Left hindlimb (tissue), 1 donor: ENCODE measurements at regions not wholly inside any gene's neighbourhood (a gene's known extent, or its start where the extent isn't known, plus 50 kb on each side); places are given as distances from the start of the nearest gene placed in this dataset.
A peak's percentile ranks its signal among the peaks of the same experiment; 100 is the strongest.
"Not testable (repeated sequence)": the region's sequence is repeated elsewhere in the genome, so short reads cannot be mapped to it uniquely, and the experiment has no call there.

Experiments
- DNase-seq: peaks from one replicate; pipeline ENCODE4 v3.0.0-alpha.2; 2018

GRCh38 chr21:31530897-31531705 lies 128.4 kb upstream of the SOD1 start:
- DNase-seq: peak; percentile 42

- DNase-seq: no peak
Measured at GRCh38 chr21:31530364-31530763, 129.1 kb upstream of the SOD1 start.

- no peak for DNase-seq
Measured at GRCh38 chr21:31529406-31529805, 130.1 kb upstream of the SOD1 start.

GRCh38 chr21:31526040-31526439 lies 133.5 kb upstream of the SOD1 start:
- no peak for DNase-seq

- DNase-seq: no peak
Measured at GRCh38 chr21:31524140-31524539, 135.4 kb upstream of the SOD1 start.

- DNase-seq: no peak
Measured at GRCh38 chr21:31521515-31521914, 138.0 kb upstream of the SOD1 start.

GRCh38 chr21:31520561-31521098 lies 138.9 kb upstream of the SOD1 start:
- no peak for DNase-seq

GRCh38 chr21:31518580-31518979 lies 140.9 kb upstream of the SOD1 start:
- DNase-seq: no peak

- DNase-seq: no peak
Measured at GRCh38 chr21:31517664-31518414, 141.7 kb upstream of the SOD1 start.

DNA sequence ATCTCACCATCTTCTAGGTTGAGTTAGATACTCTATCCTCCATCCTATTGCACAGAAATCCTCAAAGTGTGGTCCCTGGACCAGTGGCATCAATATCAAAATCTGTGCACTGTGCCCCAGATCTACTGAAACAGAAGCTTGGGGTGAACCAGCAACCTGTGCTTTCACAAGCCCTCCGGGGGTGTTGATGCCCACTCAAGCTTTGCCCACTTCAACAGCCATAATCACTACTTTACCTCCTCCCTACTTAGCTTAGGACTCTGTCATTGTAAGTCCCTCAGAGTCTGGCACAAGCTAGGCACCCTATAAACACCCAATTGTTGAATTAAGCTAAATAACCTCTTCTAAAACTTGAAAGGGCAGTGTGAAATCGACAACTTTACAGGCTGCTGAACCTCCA lies 144.2 kb upstream of the SOD1 start:
- DNase-seq: no peak

- DNase-seq: peak; percentile 54
Measured at GRCh38 chr21:31514598-31514997, 144.9 kb upstream of the SOD1 start.

DNA sequence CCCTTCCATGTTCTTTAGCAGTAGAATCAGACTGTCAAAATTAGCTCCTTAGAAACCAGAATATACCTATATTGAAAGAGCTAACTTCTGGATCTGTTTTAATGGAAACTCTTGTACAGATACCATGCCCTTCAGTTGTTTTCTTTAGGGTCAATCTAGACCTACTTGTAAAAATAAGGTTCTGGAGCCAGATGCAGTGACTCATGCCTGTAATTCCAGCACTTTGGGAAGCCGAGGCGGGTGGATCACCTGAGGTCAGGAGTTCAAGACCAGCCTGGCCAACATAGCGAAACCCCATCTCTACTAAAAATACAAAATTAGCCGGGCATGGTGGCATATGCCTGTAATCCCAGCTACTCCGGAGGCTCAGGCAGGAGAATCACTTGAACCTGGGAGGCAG lies 146.0 kb upstream of the SOD1 start:
- DNase-seq: not testable (repeated sequence)

DNA sequence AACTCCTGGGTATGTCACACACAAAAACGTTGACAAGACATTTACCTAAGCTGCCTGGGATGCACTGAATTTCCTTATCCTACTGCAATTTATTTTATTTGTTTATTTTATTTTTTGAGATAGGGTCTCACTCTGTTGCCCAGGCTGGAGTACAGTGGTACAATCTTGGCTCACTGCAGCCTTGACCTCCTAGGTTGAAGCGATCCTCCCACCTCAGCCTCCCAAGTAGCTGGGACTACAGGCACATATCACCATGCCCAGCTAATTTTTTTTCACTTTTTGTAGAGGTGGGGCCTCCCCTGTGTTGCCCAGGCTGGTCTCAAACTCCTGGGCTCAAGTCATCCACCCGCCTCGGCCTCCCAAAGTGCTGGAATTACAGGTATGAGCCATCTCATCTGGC lies 147.5 kb upstream of the SOD1 start:
- not testable (repeated sequence) for DNase-seq

DNA sequence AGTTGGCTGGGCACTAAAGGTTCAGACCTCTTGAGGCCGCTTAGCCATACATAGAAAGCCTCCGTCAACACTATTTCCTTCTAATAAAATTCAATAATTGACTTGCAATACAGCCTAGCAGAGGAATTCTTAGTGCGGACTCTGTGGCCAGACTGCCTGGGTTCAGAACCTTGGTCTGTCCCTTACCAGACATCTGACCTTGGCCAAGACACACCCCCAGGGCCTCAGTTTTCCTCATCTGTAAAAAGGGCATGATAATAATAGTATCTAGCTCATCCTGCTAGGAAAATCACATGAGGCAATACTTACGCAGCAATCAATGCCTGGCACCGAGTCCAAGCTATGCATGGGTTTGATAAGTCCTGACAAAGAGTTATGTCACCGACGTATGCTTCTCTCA lies 148.2 kb upstream of the SOD1 start:
- DNase-seq: no peak

GRCh38 chr21:31509194-31510017 lies 150.1 kb upstream of the SOD1 start:
- no peak for DNase-seq

- no peak for DNase-seq
Measured at GRCh38 chr21:31505975-31506374, 153.5 kb upstream of the SOD1 start.

GRCh38 chr21:31503939-31504338 lies 155.6 kb upstream of the SOD1 start:
- no peak for DNase-seq

- DNase-seq: no peak
Measured at GRCh38 chr21:31503467-31503866, 156.0 kb upstream of the SOD1 start.

DNA sequence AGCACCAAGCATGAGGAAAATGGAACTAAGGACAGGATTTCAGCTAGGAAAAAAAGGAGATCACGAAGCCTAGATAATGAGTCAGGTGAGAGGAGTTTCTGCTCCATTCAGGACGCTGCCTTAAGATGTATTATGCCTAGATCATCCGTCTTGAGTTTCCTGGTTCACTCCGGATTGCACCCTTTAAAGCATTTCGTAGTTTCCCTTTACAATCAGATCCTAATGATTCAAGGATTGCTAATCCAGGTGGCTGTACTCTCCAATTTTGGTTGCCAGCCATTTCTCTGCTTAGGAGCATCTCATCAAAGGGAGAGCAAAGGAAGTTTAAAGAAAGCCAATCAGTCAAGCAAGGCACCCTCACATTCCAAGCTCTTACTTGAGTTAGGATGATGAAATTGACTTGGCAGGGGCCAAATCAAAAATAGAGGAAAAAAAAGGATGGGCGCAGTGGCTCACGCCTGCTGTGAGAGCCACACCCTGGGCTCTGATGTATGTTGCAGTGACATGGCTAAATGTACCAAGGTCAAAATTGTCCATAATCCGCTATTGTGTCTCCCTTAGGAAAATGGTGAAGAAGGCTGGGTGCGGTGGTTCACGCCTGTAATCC lies 156.9 kb upstream of the SOD1 start:
- no peak for DNase-seq

GRCh38 chr21:31501926-31502325 lies 157.6 kb upstream of the SOD1 start:
- no peak for DNase-seq

DNA sequence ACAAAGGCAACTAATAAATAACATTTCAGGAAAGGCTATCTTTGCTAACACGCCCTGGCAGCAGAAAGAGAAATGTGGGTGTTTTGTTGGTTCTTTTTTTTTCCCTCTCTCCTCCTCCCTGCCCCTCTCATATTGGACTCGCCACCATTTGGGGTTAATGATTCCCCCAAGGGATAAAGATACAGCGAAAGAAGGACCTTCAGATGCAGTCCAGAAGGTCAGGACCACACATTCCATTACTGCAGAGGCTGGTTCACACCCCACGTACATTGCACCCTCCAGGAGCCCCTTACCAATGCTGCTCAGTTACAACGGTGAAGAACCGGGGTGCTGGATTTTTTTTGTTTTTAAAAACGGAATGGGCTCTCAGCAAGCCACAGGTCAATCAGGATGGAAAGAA lies 156.9 kb upstream of the TIAM1 start:
- no peak for DNase-seq

GRCh38 chr21:31500071-31500470 lies 156.0 kb upstream of the TIAM1 start:
- no peak for DNase-seq

GRCh38 chr21:31498985-31499384 lies 154.9 kb upstream of the TIAM1 start:
- DNase-seq: no peak
